Osteoblast (primary cell): ENCODE measurements at regions not wholly inside any gene's neighbourhood (a gene's known extent, or its start where the extent isn't known, plus 50 kb on each side); places are given as distances from the start of the nearest gene placed in this dataset.
A peak's percentile ranks its signal among the peaks of the same experiment; 100 is the strongest.

Experiments used
- DNase-seq: peaks from one replicate; pipeline ENCODE4 v3.0.0; 2011; ENCODE audit warnings: low spot score, mixed read lengths; ENCODE audit not compliant: insufficient read length; ENCODE audit errors: missing footprints
- H2AFZ ChIP-seq: 2 replicates; pipeline ENCODE4 v1.6.0; 2011; ENCODE audit warnings: mild to moderate bottlenecking, low read length
- H3K27ac ChIP-seq: 2 replicates; pipeline ENCODE4 v1.5.1; 2011; ENCODE audit warnings: mild to moderate bottlenecking, low read depth, low read length, moderate library complexity
- H3K27me3 ChIP-seq: 2 replicates; pipeline ENCODE4 v1.6.0; 2012; ENCODE audit warnings: mild to moderate bottlenecking, control low read depth, inconsistent platforms, low read length, moderate library complexity; ENCODE audit not compliant: insufficient read depth
- H3K36me3 ChIP-seq: 2 replicates; pipeline ENCODE4 v1.5.1; 2011; ENCODE audit warnings: mild to moderate bottlenecking, low read length, control low read depth, moderate library complexity; ENCODE audit not compliant: insufficient read depth
- H3K4me1 ChIP-seq: 2 replicates; pipeline ENCODE4 v1.5.1; 2011; ENCODE audit warnings: mild to moderate bottlenecking, low read length, control low read depth, moderate library complexity; ENCODE audit not compliant: insufficient read depth
- H3K4me2 ChIP-seq: 2 replicates; pipeline ENCODE4 v1.6.0; 2011; ENCODE audit warnings: mild to moderate bottlenecking, low read length; ENCODE audit not compliant: insufficient read depth
- H3K4me3 ChIP-seq: fragments of 200-600 bp; sonication (generic); 3 replicates; pipeline ENCODE4 v1.5.1; 2012; ENCODE audit warnings: mild to moderate bottlenecking, low read length, inconsistent platforms; ENCODE audit not compliant: insufficient read depth
- H3K79me2 ChIP-seq: 2 replicates; pipeline ENCODE4 v1.6.0; 2012; ENCODE audit warnings: mild to moderate bottlenecking, low read length, control low read depth, inconsistent platforms; ENCODE audit not compliant: insufficient read depth
- H3K9me3 ChIP-seq: 2 replicates; pipeline ENCODE4 v1.5.1; 2011; ENCODE audit warnings: low read depth, low read length, control low read depth
- H4K20me1 ChIP-seq: 2 replicates; pipeline ENCODE4 v1.6.0; 2012; ENCODE audit warnings: mild to moderate bottlenecking, low read length, control low read depth; ENCODE audit not compliant: insufficient read depth
- TF ChIP-seq, protein P1 (sequence below): IDR thresholded peaks from 2 replicates; pipeline ENCODE4 v1.5.1; 2011; ENCODE audit warnings: mild to moderate bottlenecking, low read depth, low read length, moderate library complexity; ENCODE audit errors: extremely low read depth

DNA sequence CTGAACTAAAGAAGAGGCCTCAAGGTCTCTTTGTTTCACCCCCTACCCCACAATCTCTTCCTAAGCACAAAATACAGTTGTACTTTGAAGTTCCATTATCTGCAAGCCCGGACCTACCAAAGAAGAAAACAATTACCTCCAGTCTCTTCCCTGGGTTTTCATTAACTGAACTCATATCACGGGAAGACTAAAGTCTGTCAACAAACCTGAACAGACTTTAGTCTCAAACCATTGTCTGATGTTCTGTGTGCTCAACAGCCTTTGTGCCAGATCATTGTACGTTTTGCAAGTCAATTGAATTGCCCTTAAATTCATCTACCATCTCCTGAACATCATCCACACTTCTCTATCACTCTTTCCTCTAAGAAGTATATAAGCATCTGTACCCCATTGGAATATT is 1021.9 kb upstream of the CDH2 start:
- Histone ChIP-seq H3K79me2 (no peaks in the 10 kb centered on the region), H3K4me1 (no peaks in the 10 kb centered on the region), H3K36me3 (no peaks in the 10 kb centered on the region), H3K9me3 (no peaks in the 10 kb centered on the region), H3K27ac (no peak overlapping the region), H3K27me3 (no peaks in the 10 kb centered on the region), H3K4me2 (no peak overlapping the region), H2AFZ (peak overlapping the region; percentile 23), H3K4me3 (no peak overlapping the region), H4K20me1 (no peaks in the 10 kb centered on the region)
- TF ChIP-seq, protein P1, sequence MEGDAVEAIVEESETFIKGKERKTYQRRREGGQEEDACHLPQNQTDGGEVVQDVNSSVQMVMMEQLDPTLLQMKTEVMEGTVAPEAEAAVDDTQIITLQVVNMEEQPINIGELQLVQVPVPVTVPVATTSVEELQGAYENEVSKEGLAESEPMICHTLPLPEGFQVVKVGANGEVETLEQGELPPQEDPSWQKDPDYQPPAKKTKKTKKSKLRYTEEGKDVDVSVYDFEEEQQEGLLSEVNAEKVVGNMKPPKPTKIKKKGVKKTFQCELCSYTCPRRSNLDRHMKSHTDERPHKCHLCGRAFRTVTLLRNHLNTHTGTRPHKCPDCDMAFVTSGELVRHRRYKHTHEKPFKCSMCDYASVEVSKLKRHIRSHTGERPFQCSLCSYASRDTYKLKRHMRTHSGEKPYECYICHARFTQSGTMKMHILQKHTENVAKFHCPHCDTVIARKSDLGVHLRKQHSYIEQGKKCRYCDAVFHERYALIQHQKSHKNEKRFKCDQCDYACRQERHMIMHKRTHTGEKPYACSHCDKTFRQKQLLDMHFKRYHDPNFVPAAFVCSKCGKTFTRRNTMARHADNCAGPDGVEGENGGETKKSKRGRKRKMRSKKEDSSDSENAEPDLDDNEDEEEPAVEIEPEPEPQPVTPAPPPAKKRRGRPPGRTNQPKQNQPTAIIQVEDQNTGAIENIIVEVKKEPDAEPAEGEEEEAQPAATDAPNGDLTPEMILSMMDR, result no peak
- DNase-seq, result no peak

DNA sequence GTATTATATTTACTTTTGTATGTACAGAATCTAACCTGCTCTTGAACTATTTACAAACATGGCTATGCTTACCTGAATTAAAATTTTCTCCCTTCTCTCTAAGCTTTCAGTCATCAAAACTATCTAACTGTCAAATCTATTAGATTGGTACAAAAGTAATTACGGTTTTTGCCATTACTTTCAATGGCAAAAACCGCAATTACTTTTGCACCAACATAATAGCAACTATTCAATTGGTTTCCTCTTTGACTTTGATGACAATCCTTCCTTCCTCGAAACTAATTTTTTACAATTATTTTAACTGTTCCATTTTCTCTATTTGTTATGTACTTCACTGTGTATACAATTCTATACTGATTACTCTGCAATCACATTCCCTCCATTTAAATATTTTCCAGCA is 1019.4 kb upstream of the CDH2 start:
- H3K4me2 ChIP-seq, result no peak overlapping the region
- no peaks in the 10 kb centered on the region for H3K4me1 ChIP-seq

DNA sequence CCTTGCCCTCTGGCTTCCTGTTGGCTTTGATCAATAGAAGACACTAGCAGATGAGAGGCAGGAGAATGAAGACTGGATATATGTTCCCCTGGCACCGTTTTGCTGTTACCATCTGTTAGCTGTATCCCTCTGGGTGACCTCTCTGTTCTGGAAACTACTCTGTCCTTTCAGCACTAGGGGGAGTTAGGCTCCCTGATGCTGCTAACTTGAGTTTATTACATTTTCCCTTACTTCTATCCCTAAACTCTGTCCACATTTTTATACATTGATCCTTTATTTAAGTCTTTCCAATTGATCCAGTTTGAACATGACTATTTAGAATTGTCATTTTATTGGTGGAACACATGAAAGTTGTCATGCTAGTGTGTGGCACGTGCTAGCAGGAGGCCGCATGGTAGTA is 1014.3 kb upstream of the CDH2 start:
- Histone ChIP-seq H3K9me3 (no peaks in the 10 kb centered on the region), H3K27ac (no peak overlapping the region), H3K4me3 (no peak overlapping the region), H3K79me2 (no peaks in the 10 kb centered on the region), H3K36me3 (no peaks in the 10 kb centered on the region), H3K27me3 (no peaks in the 10 kb centered on the region), H2AFZ (peak overlapping the region; percentile 64), H3K4me1 (no peaks in the 10 kb centered on the region), H4K20me1 (no peaks in the 10 kb centered on the region), H3K4me2 (no peak overlapping the region)
- DNase-seq, result no peak
- TF ChIP-seq, protein P1, result peak; percentile 66

More for the DNA sequence above, 1019.4 kb upstream of the CDH2 start:
- H3K79me2 ChIP-seq, result no peaks in the 10 kb centered on the region
- no peaks in the 10 kb centered on the region for H3K9me3 ChIP-seq
- TF ChIP-seq, protein P1, result no peak
- no peak overlapping the region for H3K27ac ChIP-seq
- no peak for DNase-seq
- no peaks in the 10 kb centered on the region for H3K36me3 ChIP-seq
- no peaks in the 10 kb centered on the region for H4K20me1 ChIP-seq
- H3K27me3 ChIP-seq, result no peaks in the 10 kb centered on the region
- H3K4me3 ChIP-seq, result no peak overlapping the region
- no peak overlapping the region for H2AFZ ChIP-seq

DNA sequence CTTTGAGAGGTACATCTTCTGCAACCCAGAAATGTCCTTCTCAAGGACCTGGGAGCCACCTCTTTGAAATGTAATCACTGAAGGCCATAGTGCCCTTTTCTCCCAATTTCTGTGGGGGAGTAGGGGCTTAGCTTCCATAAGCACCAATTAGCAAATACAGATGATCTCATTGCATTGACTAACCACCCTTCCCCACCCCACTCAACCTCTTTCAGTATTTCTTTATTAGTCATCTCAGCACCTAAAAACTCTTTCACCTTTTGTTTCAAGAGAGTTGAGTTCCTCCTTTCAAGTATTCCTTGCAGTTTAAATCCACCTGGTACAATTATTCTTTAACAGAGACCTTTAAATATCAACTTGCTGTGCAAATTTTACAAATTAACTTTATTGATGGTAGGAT is 1011.8 kb upstream of the CDH2 start:
- H2AFZ ChIP-seq, result peak overlapping the region; percentile 37
- no peaks in the 10 kb centered on the region for H3K79me2 ChIP-seq
- H3K27ac ChIP-seq, result no peak overlapping the region
- TF ChIP-seq, protein P1, result no peak
- H3K36me3 ChIP-seq, result no peaks in the 10 kb centered on the region
- H3K9me3 ChIP-seq, result no peaks in the 10 kb centered on the region
- no peak for DNase-seq
- no peaks in the 10 kb centered on the region for H3K27me3 ChIP-seq
- H3K4me1 ChIP-seq, result peaks cover 6% of the 10 kb centered on the region
- H3K4me2 ChIP-seq, result no peak overlapping the region
- H3K4me3 ChIP-seq, result no peak overlapping the region
- no peaks in the 10 kb centered on the region for H4K20me1 ChIP-seq
